GM19452 (cell line): ENCODE measurements at regions not wholly inside any gene's neighbourhood (a gene's known extent, or its start where the extent isn't known, plus 50 kb on each side); places are given as distances from the start of the nearest gene placed in this dataset.

Experiments used
- ATAC-seq: cut with Tn5 transposase; IDR thresholded peaks from one replicate; pipeline ENCODE4 v1.9.1; 2021; ENCODE audit not compliant: unreplicated experiment

DNA sequence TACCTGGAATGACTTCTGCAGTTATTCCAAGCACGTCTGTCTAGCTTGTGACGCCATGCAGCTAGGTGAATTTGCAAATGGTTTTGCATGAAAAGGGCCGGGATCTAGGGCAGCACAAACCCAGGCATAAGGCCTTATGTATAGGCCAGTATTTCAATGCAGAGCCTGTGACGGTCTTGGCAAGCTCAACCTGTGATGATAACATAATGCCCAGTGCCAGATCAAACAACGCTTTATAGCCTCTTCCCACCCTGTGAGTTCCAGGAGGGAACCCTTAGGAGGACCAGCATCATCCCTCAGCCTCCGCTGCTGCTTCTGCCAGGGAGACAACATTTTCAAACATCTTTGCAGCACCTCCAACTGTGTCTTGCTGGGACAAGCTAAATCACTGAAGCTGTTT lies 390.7 kb downstream of the INHBA start:
- no peak for ATAC-seq

DNA sequence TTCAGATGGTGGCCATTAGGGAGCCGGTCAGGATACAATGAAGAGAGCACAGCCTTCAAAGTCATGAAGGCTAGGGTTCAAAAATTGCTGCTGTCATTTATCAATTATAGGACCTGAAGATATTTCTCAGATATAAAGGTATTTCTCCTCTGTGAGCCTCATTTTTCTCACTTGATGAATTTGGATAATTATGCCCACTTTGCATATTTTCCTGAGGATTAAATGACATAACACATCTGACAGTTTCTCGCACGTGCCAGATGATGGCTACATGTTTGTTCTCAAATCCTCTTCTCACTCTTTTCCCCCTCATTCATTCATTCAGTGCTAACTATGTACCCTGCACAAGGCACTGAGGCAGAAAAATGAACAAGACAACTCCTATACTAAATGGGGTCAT lies 391.6 kb downstream of the INHBA start:
- no peak for ATAC-seq

DNA sequence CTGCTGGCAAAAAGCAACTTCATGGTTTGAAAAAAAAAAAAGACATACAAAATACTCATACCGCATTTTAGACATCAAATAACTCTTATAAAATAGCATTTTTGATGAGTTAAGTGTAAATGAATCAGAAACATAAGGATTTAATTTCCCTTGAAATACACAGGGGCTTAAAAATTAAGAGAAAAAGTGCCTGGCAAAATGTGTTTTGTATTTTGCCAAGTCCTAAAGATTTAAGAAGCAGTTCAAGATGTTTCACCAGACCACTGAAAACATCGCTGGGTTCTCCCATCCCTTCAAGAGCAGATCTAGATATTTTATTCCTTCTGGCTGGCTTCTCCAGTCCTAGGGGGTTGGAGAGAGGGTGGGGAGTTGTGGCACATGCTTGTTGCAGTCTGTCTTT lies 396.4 kb downstream of the INHBA start:
- no peak for ATAC-seq

DNA sequence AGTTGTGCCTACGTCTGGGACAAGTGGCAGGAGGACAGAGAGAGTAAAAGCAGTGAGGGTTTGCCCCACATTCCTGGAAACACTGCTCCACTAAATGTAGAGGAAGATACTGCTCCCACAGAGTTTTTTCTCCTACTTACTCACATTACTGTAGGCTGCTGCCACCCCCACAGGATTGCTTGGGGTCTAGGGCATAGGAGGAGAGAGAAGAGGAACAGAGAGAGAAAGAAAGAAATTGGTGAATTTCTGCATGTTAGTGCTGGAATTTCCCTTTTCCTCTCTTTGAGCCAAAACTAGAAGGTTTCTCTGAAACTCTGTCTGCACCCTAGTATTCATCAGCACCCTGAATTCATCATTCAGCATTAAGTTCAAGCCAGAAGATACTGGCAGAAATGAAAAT lies 397.9 kb downstream of the INHBA start:
- no peak for ATAC-seq

DNA sequence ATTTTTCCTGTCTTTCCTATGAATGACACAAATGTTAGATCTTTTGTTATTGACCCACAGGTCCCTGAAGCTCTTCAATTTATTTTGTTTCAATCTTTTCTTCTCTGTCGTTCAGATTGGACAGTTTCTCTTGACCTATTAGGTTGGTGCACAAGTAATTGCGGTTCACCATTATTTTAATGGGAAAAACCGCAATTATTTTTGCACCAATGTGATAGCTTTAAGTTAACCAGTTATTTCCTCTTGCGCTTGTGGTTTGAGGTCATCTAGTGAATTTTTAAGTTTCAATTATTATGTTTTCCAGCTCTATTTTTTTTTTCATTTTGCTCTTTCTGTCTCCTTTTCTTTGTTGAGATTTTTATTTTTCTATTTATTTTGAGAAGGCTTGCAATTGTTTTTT lies 399.2 kb downstream of the INHBA start:
- no peak for ATAC-seq

DNA sequence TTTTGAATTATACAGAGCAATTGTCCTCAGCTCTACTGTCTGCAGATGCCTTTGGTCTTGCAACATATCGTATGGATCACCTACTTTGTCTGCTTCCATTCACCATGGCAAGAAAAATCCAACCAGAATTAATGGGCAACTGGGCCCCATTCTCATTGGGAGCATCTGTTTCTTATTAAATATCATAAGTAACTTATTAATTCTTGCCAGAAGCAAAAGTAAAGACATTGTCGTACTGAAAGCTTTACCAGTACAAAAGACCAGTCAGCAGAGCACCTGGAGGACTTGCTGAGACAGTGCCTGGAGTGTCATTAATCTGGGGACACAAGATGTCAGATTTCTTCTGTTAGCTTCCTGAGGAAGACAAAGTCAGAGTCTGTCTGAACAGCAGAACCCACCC lies 404.5 kb downstream of the INHBA start:
- ATAC-seq, result no peak

DNA sequence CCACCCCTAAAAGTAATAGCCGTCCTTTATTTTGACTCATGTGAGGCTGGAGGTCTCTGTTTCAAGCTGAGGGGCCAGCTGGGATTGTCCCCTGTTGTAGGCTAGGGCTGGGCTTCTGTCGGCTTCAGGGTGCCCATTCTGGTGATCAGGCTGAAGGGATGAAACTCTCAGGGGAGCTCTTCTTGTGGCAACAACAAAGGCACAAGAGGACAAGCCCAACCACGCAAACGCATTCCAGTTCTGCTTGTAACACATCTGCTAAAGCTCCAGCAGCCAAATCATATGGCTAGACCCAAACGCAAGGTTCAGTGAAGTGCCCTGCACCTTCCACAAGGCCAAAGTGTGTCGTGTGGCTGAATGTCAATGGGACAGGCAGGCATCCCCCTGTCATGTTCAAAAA lies 405.7 kb downstream of the INHBA start:
- ATAC-seq, result no peak

DNA sequence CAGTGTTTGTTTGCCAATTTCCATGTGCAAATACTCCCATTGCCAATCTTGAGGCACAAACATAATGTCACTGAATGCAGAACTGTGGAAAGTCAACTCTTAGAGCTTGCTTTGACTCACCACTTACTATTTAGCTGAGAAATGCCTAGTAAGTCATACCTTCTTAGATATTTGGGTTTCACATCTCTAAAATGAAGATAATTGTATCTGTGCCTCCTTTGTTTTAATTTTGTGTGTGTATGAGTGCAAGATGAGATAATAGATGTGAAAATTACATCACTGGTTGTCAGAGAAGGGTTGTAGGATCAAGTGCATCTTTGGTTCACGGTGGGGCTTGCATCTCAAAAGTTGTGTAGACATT lies 407.5 kb downstream of the INHBA start:
- no peak for ATAC-seq

DNA sequence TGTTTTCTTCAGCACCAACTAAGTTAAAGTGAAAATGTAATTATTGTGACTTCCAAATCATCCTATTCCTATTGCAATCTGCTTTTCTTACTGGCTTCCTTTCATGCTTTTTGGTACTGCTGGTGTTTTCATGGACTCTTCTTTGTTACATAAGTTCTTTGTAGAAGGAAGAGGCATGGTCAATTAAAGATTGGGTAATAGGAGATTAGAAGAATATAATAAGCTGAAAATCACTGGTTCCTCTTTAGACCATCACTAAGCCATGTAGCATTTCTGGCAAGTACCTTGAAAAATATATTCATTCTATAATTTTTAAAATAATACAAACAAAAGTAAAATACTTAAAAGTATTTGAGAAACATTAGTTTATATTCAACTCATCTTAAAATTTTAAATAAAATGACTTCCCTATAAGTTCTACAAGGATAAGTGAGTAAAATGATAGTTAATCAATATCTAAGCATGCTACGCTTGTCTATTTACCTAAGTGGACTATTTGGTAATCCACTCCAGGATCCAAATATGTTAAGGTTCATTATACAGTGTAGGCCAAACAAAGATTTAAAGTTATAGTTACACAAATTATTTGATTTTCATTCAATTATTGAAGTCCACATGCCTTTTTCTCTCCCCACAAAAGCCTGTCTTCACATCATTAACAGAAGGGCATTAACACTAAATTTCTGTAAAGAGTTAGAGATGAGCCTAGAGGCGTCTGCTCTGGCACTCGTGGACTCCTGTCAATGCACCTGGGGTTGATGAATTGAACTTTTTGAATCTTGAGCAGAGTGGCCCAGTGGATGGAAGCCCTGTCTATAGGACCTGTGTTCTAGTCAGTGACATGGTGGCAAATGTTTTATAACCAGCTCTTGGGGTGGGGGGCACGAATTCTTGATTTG lies 408.1 kb downstream of the INHBA start:
- ATAC-seq, result no peak

DNA sequence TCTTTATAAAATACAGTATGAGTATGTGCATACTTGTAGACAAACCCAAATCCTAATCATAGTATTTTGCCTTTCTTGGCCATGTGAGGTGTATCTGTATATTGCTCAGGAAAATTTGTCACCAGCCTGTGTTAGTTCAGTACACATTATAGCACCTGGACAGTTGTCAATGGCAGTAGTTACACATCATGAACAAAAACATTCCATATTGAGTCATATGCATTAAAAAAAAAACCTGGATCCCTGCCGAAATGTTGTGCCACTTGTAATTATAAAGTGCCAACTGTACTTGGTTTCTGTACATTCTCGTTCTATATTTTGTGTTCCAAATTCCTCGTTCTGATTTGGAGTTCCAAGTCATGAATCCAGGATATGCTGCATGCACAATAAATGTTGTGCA lies 410.4 kb downstream of the INHBA start:
- no peak for ATAC-seq

DNA sequence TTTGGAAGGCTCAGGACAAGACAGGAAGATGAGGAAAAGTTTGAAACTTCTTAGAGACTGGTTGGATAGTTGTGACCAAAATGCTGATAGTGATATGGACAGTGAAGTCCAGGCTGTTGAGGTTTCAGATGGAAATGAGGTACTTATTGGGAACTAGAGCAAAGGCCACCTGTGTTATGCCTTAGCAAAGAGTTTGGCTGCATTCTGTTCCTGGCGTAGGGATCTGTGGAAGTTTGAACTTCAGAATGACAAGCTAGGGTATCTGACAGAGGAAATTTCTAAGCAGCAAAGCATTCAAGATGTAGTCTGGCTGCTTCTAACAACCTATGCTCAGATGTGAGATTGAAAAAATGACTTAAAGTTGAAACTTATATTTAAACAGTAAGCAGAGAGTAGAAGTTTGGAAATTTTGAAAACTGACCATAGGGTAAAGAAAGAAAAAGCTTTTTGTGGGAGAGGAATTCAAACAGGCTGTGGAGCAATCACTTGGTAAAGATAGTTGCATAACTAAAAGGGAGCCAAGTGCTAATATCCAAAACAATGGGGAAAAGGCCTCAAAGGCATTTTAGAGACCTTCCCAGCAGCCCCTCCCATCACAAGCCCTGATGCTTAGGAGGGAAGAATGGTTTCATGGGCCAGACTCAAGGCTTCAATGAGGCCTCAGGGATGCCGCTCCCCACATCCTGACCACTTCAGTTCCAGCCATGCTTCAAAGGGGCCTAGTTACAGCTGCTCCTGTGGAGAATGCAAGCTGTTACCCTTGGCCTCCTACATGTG lies 415.1 kb downstream of the INHBA start:
- ATAC-seq, result no peak

DNA sequence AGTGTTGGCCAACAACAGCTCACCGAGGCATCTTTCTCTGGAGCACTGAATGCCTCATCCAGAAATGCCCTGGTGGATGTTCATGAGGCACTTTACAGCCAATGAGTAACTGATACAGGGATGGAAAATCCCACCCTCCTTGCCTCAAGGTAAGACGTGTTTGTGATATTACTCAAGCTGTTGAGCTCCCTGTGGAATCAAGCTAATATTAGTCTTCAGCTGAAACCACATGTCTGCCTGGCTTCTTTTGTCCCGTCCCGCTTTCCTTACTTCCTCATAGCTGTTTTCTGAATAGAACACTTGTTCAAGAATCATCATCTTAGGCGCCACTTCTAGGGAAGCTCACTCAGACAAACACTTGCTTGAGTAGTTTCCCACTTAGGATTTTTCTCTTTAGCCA lies 422.4 kb downstream of the INHBA start:
- ATAC-seq, result no peak

DNA sequence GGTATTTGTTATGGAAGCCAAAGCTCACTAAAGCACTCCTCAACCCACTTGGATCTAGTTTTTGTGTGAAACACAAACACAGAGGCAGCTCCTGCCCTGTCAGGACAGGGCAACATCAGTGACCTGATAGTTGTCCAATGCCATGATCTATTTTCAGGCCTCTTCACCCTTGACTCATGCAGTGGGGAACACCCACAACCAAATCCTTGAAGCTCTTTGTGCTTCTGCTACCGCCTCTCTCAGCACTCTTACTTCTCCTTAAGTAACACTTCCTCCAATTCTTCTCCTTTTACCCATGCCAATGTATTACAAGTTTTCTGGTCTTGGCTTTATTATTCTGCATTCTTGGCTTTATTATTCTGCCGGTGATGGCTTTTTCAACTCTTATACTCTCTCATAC lies 425.3 kb downstream of the INHBA start:
- no peak for ATAC-seq

DNA sequence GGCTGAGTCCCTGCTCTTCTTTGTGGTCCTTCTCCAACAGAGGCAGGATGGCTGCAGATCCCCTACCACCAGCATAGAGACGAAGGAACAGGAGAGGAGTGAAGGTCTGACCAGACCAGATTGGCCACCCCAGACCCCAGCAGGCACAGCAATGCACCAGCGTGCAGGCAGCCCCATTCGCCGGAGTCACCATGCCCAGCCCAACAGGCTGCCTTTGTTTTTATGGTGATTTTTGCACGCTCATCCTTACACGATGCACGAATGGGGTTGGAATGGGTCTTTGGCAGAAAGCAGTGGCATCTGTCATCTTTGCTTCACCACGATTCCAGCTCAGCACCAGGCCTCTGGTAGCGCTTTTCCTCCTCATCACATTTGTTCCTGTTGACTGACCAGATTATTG lies 427.6 kb downstream of the INHBA start:
- ATAC-seq, result no peak

DNA sequence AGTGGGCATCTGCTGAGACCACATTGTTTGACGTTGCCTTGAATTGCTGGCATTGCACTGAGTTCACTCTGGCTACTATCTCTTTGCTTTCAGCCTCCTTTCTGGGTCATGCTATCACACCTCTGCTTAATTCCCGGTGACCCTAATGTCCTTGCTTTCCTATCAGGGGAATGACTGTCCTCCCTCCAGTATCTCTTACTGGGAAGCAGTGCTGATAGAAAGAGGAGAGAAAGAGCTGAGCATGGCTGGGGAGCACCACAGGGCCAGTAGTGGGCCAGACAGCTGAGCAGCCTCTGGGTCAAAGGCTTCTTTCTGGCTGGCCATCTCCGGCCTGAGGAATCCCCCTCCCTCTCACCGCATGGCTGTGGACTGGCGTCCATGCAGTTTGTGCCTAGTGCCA lies 428.7 kb downstream of the INHBA start:
- no peak for ATAC-seq

DNA sequence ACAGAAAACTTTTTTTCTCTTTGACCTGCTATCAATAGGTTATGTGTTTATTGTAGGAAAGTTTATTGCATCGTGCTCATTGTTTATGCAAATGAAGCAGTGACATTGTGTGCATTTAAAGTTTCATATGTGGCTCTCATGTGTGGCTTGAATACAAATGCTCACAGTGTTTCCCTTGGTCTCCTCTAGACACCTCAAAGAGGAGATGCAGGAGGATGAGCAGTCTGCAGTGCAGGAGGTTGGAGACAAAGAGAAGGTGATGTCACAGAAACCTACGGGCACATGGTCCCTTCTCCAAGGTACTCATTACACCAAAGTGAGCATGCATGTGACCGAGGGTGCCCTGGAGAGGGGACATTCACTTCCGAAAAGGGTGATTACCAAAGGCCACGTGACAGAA lies 430.2 kb downstream of the INHBA start:
- no peak for ATAC-seq

DNA sequence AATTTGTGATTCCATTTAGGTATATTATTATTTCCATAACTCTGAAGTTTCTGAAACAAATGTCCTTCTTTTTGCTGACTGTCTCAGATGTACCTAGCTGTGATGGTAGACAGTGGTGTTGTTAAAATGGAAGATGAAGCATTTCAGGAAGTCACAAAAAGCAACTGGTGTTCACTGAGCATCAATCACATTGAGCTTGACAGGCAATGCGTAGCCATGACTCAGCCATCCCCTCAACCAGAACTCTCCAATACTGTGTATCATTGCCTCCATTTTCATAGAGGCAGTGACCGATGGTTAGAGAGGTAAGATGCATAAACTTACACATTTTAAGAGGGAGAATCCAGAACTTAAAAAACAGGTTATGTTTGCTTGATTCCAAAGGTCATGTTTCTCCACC lies 434.0 kb downstream of the INHBA start:
- ATAC-seq, result no peak

DNA sequence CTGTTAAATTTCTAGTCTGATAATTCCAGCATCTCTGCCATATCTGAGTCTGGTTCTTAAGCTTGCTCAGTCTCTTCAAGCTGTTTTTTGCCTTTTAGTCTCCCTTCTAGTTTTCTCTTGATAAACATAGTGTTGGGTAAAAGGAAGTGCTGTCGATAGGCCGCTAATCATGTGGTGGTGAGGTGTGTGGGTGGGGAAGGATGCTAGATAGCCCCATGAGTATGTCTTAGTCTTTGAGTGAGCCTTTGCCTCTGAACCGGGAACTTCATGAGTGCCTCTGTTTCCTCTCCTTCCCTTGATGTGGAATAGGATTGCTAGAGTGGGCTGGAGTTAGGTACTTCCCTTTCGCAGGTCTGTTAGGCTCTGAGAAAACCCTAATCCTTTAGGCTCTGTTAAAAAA lies 441.8 kb downstream of the INHBA start:
- ATAC-seq, result no peak

DNA sequence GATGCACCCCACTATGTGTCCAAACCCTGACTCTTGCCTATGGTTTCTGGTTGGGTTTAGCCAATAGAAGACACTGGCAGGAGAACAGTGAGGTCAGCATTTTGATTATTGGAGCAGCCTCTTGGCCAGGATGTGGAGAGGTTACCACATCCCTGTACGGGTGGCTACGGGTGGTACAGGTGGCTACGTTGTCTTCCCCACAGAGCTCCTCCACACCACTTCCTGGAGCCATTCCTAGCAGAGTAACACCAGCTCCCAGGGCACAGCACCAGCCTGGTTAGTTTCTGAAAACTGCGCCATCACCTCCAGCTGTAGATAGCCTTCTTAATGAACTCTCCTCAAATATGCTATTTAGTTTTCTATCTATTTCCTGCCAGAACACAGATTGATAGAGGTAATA lies 445.2 kb downstream of the INHBA start:
- no peak for ATAC-seq

DNA sequence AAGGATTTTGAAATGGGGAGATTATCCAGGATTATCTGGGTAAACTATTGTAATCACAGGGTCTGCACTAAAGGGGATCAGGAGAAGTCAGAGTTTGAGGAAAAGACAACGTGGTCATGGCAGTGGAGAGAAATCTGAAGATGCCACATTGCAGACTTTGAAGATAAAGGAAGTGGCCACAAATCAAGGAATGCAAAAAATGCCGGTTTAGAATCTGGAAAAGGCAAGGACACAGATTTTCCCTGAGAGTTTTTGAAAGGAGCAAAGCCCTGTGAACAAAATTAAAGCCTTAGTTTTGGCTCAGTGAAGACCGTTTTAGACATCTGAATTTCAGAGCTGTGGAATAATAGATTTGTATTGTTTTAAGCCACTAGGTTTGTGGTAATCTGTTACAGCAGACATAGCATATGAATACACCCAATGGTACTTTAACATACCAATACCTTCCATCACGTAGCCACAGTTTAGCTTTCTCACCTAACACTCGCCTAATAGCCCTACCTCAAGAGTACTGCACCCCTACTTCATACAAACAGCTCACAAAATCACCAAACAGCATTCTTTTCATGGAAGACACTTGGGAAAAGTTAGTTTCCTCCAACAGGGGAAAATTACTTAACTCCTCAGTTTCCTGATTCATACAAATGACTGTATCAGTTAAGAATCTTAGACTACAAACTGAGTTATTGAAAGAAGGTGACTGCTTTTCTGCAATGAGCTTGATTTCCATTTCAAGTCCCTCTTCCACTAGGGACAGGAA lies 446.5 kb downstream of the INHBA start:
- no peak for ATAC-seq

DNA sequence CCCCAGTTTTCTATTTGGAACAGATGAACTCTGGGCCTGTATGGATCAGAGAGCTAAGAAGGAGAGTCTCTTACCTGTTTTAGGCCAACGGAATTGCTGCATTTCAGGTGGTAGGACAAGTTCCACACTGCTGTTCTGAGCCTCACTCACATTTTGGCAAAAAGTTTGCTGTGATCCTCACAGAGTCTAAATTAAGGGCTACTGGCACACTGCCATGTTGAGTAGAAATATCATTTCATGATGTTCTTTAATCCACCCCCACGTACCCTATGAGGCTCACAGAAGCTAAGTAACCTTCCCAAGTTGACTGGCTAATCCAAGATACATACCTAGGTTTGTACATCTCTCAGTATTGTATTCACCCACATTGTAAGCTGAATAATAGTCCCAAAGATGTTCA lies 447.2 kb downstream of the INHBA start:
- ATAC-seq, result no peak

DNA sequence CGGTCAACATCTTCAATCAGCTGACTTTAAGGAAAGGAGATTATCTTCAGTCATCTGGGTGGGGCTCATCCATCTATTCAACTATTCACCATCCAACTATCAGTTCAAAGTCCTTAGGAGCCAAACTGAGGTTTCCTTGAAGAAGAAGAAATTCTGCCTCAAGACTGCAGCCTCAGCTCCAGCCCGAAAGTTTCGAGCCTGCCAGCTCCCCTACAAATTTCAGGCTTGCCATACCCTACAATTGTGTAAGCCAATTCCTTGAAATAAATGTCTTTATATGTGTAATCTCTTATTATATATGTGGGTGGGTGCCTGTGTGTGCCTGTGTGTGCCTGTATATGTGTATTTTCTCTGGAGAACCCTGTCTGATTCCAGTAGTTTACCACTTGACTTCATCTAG lies 447.8 kb downstream of the INHBA start:
- no peak for ATAC-seq
